PC-9 (cell line): ENCODE measurements at regions not wholly inside any gene's neighbourhood (a gene's known extent, or its start where the extent isn't known, plus 50 kb on each side); places are given as distances from the start of the nearest gene placed in this dataset.

Experiments
- EZH2 ChIP-seq: fragments of 200-600 bp; sonication (generic); IDR thresholded peaks from 2 replicates; pipeline ENCODE4 v1.8.0; 2017; ENCODE audit warnings: antibody characterized with exemption, low read depth
- TF ChIP-seq, protein P1 (sequence below): fragments of 200-600 bp; sonication (generic); conservative IDR thresholded peaks from 2 replicates; pipeline ENCODE4 v1.6.1; 2017; ENCODE audit warnings: mixed run types, antibody characterized with exemption, mild to moderate bottlenecking, moderate library complexity

DNA sequence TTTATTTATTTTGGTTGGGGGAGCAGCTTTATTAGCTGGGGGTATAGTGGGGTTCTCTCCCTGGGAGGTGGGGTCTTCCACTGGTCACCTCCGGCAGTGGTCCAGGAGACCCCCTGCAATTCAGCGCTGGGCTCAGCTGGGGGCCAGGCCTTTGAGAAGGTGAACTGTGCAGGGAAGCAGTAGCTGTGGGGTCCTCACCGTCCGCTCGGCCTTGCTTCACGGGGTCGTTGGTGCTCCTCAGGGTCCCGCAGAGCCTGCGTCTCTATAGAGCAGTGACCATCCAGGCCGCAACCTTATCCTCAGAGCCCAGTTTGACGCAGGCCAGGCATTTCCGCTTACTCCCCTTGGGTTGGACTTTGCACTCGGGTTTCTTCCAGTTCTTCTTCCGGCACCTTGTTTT, 1954.7 kb downstream of the TP53TG3F start:
- TF ChIP-seq, protein P1, sequence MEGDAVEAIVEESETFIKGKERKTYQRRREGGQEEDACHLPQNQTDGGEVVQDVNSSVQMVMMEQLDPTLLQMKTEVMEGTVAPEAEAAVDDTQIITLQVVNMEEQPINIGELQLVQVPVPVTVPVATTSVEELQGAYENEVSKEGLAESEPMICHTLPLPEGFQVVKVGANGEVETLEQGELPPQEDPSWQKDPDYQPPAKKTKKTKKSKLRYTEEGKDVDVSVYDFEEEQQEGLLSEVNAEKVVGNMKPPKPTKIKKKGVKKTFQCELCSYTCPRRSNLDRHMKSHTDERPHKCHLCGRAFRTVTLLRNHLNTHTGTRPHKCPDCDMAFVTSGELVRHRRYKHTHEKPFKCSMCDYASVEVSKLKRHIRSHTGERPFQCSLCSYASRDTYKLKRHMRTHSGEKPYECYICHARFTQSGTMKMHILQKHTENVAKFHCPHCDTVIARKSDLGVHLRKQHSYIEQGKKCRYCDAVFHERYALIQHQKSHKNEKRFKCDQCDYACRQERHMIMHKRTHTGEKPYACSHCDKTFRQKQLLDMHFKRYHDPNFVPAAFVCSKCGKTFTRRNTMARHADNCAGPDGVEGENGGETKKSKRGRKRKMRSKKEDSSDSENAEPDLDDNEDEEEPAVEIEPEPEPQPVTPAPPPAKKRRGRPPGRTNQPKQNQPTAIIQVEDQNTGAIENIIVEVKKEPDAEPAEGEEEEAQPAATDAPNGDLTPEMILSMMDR: no peak
- no peak for TF ChIP-seq EZH2
